NCI-H1417 treated with DMSO at 0.1 percent for 48 hours (cell line): ENCODE measurements at regions not wholly inside any gene's neighbourhood (a gene's known extent, or its start where the extent isn't known, plus 50 kb on each side); places are given as distances from the start of the nearest gene placed in this dataset.

Experiments used
- DNase-seq: peaks from one replicate; lab custom pipeline; 2025; lab: John Stamatoyannopoulos, UW

- DNase-seq = no peak
These were observed 76.9 kb upstream of the CDH20 start for GRCh38 chr18:61256291-61256690.

DNA sequence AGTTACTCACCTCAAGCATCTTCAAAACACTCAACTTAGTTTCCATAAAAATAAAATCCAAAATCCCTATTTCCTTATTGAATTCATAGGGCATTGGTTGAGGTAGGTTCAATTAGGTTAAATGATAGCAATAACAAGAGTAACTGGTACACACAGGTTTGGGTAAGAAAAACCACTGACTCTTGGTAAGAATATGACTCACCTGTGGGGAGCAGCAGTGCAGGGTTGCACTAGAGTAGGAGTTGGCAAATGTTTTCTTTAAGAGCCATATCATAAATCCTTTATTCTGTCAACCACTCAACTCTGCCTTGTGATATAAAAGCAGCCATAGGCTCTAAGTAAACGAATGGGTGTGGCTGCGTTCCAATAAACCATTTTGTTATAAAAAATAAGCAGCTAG lies 71.4 kb upstream of the CDH20 start:
- no peak for DNase-seq

DNA sequence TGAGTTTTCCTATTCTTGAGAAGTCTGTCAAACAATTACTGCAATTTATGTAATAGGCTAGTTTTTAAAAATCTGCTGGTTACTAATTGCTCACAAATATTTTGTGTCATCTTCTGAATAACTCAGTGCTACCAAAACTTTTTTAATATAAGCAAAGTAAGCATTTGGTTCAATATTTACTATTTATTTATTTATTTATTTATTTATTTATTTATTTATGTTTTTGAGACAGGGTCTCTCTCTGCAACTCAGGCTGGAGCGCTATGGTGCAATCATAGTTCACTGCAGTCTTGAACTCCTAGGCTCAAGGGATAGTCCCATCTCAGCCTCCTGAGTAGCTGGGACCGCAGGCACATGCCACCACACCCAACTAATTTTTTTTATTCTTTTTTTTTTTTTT lies 60.4 kb upstream of the CDH20 start:
- no peak for DNase-seq

DNA sequence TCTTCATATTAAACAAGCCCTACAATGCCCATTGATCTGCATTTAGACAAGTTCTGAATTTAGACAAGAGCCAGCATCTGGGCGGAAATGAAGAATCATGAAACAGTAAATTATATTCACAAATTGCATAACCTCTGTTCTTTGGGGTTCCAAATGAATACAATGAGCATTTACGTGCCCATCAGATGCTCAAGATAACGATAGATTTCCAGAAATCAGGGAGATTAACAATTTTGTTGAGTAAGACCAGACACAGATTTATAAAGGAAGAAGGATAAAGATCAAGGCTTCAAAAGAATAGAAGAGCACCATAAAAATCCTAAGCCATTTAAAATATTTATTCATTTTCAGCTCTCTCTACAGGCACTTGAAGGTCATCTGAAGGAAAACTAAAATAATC lies 59.7 kb upstream of the CDH20 start:
- DNase-seq = no peak

DNA sequence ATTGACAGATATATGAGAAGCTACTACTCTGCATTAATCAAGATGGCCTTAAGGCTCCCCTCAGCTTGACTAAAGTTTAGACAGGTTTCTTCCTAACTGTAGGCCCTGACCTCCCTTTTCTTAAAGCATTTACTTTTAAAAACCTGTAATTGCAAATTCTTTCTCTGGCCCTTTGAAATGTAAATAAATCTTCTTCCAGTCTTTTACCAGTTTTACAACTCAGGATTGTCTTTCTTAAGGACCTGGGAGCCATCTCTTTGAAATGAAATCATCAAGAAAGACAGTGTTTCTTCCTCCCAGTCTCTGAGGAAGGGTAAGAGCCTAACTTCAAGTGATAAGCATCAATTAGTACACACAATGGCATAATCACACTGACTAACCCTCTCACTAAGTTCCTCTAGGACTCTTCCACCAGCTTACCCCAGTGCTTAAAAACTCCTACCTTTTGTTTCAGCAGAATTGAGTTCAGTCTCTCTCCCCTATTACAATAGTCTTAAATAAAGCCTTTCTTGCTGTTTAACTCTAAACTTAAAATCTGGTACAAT lies 58.7 kb upstream of the CDH20 start:
- DNase-seq = no peak

- no peak for DNase-seq
These were observed 55.4 kb upstream of the CDH20 start for GRCh38 chr18:61277808-61278207.

GRCh38 chr18:61281431-61281830 lies 51.8 kb upstream of the CDH20 start:
- no peak for DNase-seq

- DNase-seq = no peak
These were observed 50.3 kb upstream of the CDH20 start for GRCh38 chr18:61282926-61283325.
